Sigmoid colon (tissue), 4 donors: ENCODE measurements at regions not wholly inside any gene's neighbourhood (a gene's known extent, or its start where the extent isn't known, plus 50 kb on each side); places are given as distances from the start of the nearest gene placed in this dataset.

ENCODE experiments used
- CTCF ChIP-seq, 4 experiments: fragments of 450-650 bp in 3 of 4; fragments of 200-600 bp in 1 of 4; IDR thresholded peaks; one replicate each; pipeline ENCODE4 v1.5.1; 2016 to 2019; ENCODE audit warnings: antibody characterized with exemption in 4 of 4, mild to moderate bottlenecking in 3 of 4, moderate library complexity in 2 of 4
- EP300 ChIP-seq, 4 donors: sonication (generic); formaldehyde crosslinking; IDR thresholded peaks; one replicate each; pipeline ENCODE4 v1.6.1; 2017; ENCODE audit warnings: antibody characterized with exemption in 4 of 4
- POLR2A ChIP-seq, 2 donors: fragments of 450-650 bp; IDR thresholded peaks; one replicate each; pipeline ENCODE4 v1.6.1; 2016; ENCODE audit warnings: antibody characterized with exemption in 2 of 2, mild to moderate bottlenecking in 2 of 2, moderate library complexity in 2 of 2
- POLR2AphosphoS5 ChIP-seq, 4 donors: sonication (generic); formaldehyde crosslinking; IDR thresholded peaks; one replicate each; pipeline ENCODE4 v1.6.1; 2017; ENCODE audit warnings: antibody characterized with exemption in 4 of 4

- no peak for TF ChIP-seq POLR2A (IDR thresholded peaks at IDR 0.05)
- no peak for TF ChIP-seq CTCF (IDR thresholded peaks at IDR 0.05)
- TF ChIP-seq EP300 (IDR thresholded peaks at IDR 0.05), result no peak
- TF ChIP-seq POLR2AphosphoS5 (IDR thresholded peaks at IDR 0.05), result no peak
Measured at GRCh38 chr2:217512259-217512658, 490.5 kb downstream of the TNS1 start.
